ENCODE measurements at regions not wholly inside any gene's neighbourhood (a gene's known extent, or its start where the extent isn't known, plus 50 kb on each side); places are given as distances from the start of the nearest gene placed in this dataset.

DNA sequence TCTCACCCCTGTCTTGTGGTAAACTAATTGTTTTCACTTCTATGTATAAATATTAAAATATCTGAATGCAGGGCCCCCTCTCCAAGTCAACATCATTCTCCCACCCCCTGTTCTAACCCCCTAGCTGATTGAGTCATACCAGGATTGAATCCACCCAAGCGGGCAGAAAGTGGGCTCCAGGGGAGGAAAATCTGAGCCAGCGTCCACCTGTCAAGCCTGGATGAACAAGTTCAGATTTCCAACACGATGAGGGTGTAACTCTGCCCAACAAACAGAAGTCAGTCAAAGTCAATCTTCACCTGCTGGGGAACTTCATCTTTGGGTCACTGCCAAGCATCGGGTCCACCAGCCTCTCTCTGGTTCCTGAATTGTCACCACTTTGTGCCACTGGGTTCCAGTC, 162.9 kb upstream of the CELF2 start:
- Histone ChIP-seq H3K27me3 (ENCODE audit: control insufficient read depth, insufficient read depth, low read length) (no peaks in the 10 kb centered on the region), H3K36me3 (ENCODE audit: control insufficient read depth, insufficient read depth, low read length) (no peaks in the 10 kb centered on the region)
- no CpG with 5 or more reads among the region's 4 CpGs for WGBS (ENCODE audit: insufficient coverage, insufficient read length)

GRCh38 chr10:10855151-10855581, 162.5 kb upstream of the CELF2 start:
- Histone ChIP-seq H3K4me1 (ENCODE audit: control insufficient read depth, insufficient read depth, low read length) (no peaks in the 10 kb centered on the region), H3K4me3 (ENCODE audit: low read length) (no peak overlapping the region), H3K9me3 (ENCODE audit: control insufficient read depth, insufficient read depth, low read length) (no peaks in the 10 kb centered on the region), H3K36me3 (ENCODE audit: control insufficient read depth, insufficient read depth, low read length) (no peaks in the 10 kb centered on the region), H3K27me3 (ENCODE audit: control insufficient read depth, insufficient read depth, low read length) (no peaks in the 10 kb centered on the region), H3K27ac (ENCODE audit: low read length) (no peak overlapping the region)
- WGBS (ENCODE audit: insufficient coverage, insufficient read length) = no CpG with 5 or more reads among the region's 1 CpG
- no peak for DNase-seq (ENCODE audit: low read depth, low spot score)

More for the DNA sequence above, 162.9 kb upstream of the CELF2 start:
- Histone ChIP-seq H3K4me3 (ENCODE audit: low read length) (no peak overlapping the region), H3K4me1 (ENCODE audit: control insufficient read depth, insufficient read depth, low read length) (no peaks in the 10 kb centered on the region), H3K27ac (ENCODE audit: low read length) (no peak overlapping the region), H3K9me3 (ENCODE audit: control insufficient read depth, insufficient read depth, low read length) (no peaks in the 10 kb centered on the region)
- no peak for DNase-seq (ENCODE audit: low read depth, low spot score)

GRCh38 chr10:10860455-10860976, 157.2 kb upstream of the CELF2 start:
- whole genome bisulfite sequencing (ENCODE audit: insufficient coverage, insufficient read length) = no CpG with 5 or more reads among the region's 2 CpGs
- no peaks in the 10 kb centered on the region for H3K27me3 ChIP-seq (ENCODE audit: control insufficient read depth, insufficient read depth, low read length)
- no peaks in the 10 kb centered on the region for H3K9me3 ChIP-seq (ENCODE audit: control insufficient read depth, insufficient read depth, low read length)
- H3K4me3 ChIP-seq (ENCODE audit: low read length) = no peak overlapping the region
- H3K4me1 ChIP-seq (ENCODE audit: control insufficient read depth, insufficient read depth, low read length) = no peaks in the 10 kb centered on the region
- H3K36me3 ChIP-seq (ENCODE audit: control insufficient read depth, insufficient read depth, low read length) = no peaks in the 10 kb centered on the region
- H3K27ac ChIP-seq (ENCODE audit: low read length) = no peak overlapping the region
- no peak for DNase-seq (ENCODE audit: low read depth, low spot score)

- Histone ChIP-seq H3K4me1 (ENCODE audit: control insufficient read depth, insufficient read depth, low read length) (no peaks in the 10 kb centered on the region), H3K27ac (ENCODE audit: low read length) (no peak overlapping the region), H3K9me3 (ENCODE audit: control insufficient read depth, insufficient read depth, low read length) (no peaks in the 10 kb centered on the region), H3K27me3 (ENCODE audit: control insufficient read depth, insufficient read depth, low read length) (no peaks in the 10 kb centered on the region; the same call in 1 of the 2 replicates), H3K36me3 (ENCODE audit: control insufficient read depth, insufficient read depth, low read length) (no peaks in the 10 kb centered on the region), H3K4me3 (ENCODE audit: low read length) (no peak overlapping the region)
- no CpG with 5 or more reads among the region's 3 CpGs for WGBS (ENCODE audit: insufficient coverage, insufficient read length)
- DNase-seq (ENCODE audit: low read depth, low spot score) = no peak
These were observed 152.4 kb upstream of the CELF2 start for GRCh38 chr10:10865303-10865702.

DNA sequence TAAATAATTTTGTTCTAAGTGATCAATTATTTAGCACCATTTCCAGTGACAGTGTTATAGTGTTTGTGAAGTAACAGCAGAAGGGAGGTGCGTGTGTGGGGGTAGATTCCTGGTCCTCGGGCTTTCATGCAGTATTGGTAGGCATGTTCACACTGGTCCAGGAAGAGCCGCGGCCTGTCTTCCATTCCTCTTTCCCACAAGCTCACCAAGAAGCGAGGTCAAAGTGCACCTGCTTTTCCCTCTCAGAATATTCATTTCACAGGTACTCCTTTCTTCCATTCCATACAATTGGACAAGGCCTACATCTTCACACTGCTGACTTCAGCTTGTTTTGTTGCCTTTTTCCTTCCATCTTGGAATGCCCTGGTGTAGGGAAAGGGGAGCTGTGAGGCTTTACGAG, 151.8 kb upstream of the CELF2 start:
- no peak overlapping the region for H3K4me3 ChIP-seq (ENCODE audit: low read length)
- no peaks in the 10 kb centered on the region; the same call in 1 of the 2 replicates for H3K27me3 ChIP-seq (ENCODE audit: control insufficient read depth, insufficient read depth, low read length)
- no CpG with 5 or more reads among the region's 6 CpGs for WGBS (ENCODE audit: insufficient coverage, insufficient read length)
- H3K27ac ChIP-seq (ENCODE audit: low read length) = no peak overlapping the region
- H3K9me3 ChIP-seq (ENCODE audit: control insufficient read depth, insufficient read depth, low read length) = no peaks in the 10 kb centered on the region
- H3K4me1 ChIP-seq (ENCODE audit: control insufficient read depth, insufficient read depth, low read length) = 0 out of 2 replicates have a peak, but pooled peaks cover 1% of the 10 kb centered on the region
- H3K36me3 ChIP-seq (ENCODE audit: control insufficient read depth, insufficient read depth, low read length) = no peaks in the 10 kb centered on the region
- DNase-seq (ENCODE audit: low read depth, low spot score) = no peak

DNA sequence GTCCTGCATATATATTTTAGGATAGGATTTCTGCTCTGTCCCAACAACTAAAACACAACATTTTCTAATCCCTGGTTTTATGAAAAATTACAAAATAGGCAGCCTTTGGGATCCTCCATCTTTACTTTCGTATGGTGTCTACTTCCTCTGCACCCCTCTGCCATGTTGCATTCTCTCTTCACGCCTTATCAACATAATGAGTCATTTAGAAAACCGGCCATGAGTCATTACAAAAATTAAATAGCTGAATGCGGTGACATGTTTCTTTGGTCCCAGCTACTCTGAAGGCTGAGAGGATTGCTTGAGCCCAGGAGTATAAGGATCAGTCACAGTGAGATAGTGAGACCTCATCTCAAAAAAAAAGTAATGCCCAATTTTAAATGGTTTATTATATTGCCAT, 148.1 kb upstream of the CELF2 start:
- Histone ChIP-seq H3K4me3 (ENCODE audit: low read length) (no peak overlapping the region), H3K4me1 (ENCODE audit: control insufficient read depth, insufficient read depth, low read length) (peaks cover 1% of the 10 kb centered on the region; the same call in 1 of the 2 replicates), H3K9me3 (ENCODE audit: control insufficient read depth, insufficient read depth, low read length) (no peaks in the 10 kb centered on the region), H3K27me3 (ENCODE audit: control insufficient read depth, insufficient read depth, low read length) (no peaks in the 10 kb centered on the region; the same call in 1 of the 2 replicates), H3K36me3 (ENCODE audit: control insufficient read depth, insufficient read depth, low read length) (no peaks in the 10 kb centered on the region), H3K27ac (ENCODE audit: low read length) (no peak overlapping the region)
- no CpG with 5 or more reads among the region's 4 CpGs for WGBS (ENCODE audit: insufficient coverage, insufficient read length)
- DNase-seq (ENCODE audit: low read depth, low spot score) = no peak

DNA sequence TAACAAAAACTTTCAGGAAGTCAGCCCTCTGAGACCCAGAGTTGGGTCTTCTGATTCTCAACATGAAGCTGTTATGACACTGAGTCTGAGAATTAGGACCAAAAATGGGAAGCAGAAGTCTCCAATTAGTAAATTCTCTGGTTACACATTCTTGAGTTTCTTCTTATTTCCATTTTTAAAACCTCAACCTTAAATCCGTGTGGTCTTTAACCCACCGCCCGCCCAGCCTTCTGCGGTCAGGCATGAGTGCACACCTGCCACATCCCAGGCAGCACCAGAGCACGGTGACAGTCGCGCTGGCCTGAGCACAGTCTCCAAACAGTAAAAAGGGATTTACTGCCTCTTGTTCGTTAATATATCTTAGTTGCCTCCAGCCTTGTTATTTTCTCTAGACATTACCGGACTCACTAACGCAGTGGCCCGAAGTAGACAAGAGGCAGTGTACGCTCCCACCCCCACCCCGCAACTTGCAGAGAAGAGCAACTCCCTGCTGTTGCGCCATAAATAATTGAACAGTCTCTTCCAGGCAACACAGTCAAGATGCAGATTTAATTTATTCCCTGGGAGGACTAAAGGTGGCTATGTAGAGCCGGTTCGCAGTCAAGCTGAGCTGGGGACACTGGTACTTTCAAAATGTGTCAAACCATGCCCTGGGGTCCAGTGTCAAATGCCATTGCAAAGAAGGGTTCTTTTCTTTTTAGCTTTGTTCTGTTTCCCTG, 147.0 kb upstream of the CELF2 start:
- no peak for DNase-seq (ENCODE audit: low read depth, low spot score)
- Histone ChIP-seq H3K9me3 (ENCODE audit: control insufficient read depth, insufficient read depth, low read length) (no peaks in the 10 kb centered on the region), H3K27ac (ENCODE audit: low read length) (no peak overlapping the region), H3K4me1 (ENCODE audit: control insufficient read depth, insufficient read depth, low read length) (peaks cover 1% of the 10 kb centered on the region; the same call in 1 of the 2 replicates), H3K4me3 (ENCODE audit: low read length) (no peak overlapping the region), H3K27me3 (ENCODE audit: control insufficient read depth, insufficient read depth, low read length) (no peaks in the 10 kb centered on the region; the same call in 1 of the 2 replicates), H3K36me3 (ENCODE audit: control insufficient read depth, insufficient read depth, low read length) (no peaks in the 10 kb centered on the region)
- no CpG with 5 or more reads among the region's 16 CpGs for WGBS (ENCODE audit: insufficient coverage, insufficient read length)

DNA sequence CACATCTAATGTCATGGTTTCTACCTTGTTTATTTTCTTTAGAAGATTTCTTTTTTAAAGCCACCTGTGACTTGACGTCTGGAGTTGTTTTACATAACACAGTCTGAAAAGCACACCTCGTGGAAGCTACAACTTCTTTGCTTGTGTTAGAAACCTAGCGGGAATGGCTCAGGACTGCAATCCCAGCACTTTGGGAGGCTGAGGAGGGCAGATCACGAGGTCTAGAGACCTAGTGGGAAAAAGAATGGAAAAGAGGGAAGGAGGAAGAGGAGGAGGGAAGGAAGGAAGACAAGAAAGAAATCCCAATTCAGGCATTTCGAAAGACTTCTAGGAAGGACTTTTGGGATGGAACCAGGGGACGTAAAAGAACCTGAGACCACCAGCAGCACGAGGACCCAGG, 146.3 kb upstream of the CELF2 start:
- H3K4me3 ChIP-seq (ENCODE audit: low read length) = no peak overlapping the region
- no peak overlapping the region for H3K27ac ChIP-seq (ENCODE audit: low read length)
- no peak for DNase-seq (ENCODE audit: low read depth, low spot score)
- H3K36me3 ChIP-seq (ENCODE audit: control insufficient read depth, insufficient read depth, low read length) = no peaks in the 10 kb centered on the region
- peaks cover 1% of the 10 kb centered on the region; the same call in 1 of the 2 replicates for H3K4me1 ChIP-seq (ENCODE audit: control insufficient read depth, insufficient read depth, low read length)
- no peaks in the 10 kb centered on the region for H3K9me3 ChIP-seq (ENCODE audit: control insufficient read depth, insufficient read depth, low read length)
- WGBS (ENCODE audit: insufficient coverage, insufficient read length) = no CpG with 5 or more reads among the region's 7 CpGs
- no peaks in the 10 kb centered on the region; the same call in 1 of the 2 replicates for H3K27me3 ChIP-seq (ENCODE audit: control insufficient read depth, insufficient read depth, low read length)

- no peaks in the 10 kb centered on the region for H3K9me3 ChIP-seq (ENCODE audit: control insufficient read depth, insufficient read depth, low read length)
- DNase-seq (ENCODE audit: low read depth, low spot score) = peak; percentile 9
- no peaks in the 10 kb centered on the region; the same call in 1 of the 2 replicates for H3K27me3 ChIP-seq (ENCODE audit: control insufficient read depth, insufficient read depth, low read length)
- WGBS (ENCODE audit: insufficient coverage, insufficient read length) = no CpG with 5 or more reads among the region's 6 CpGs
- H3K27ac ChIP-seq (ENCODE audit: low read length) = no peak overlapping the region
- H3K4me3 ChIP-seq (ENCODE audit: low read length) = no peak overlapping the region
- peaks cover 1% of the 10 kb centered on the region; the same call in 1 of the 2 replicates for H3K4me1 ChIP-seq (ENCODE audit: control insufficient read depth, insufficient read depth, low read length)
- no peaks in the 10 kb centered on the region for H3K36me3 ChIP-seq (ENCODE audit: control insufficient read depth, insufficient read depth, low read length)
These were observed 145.5 kb upstream of the CELF2 start for GRCh38 chr10:10872035-10872673.

DNA sequence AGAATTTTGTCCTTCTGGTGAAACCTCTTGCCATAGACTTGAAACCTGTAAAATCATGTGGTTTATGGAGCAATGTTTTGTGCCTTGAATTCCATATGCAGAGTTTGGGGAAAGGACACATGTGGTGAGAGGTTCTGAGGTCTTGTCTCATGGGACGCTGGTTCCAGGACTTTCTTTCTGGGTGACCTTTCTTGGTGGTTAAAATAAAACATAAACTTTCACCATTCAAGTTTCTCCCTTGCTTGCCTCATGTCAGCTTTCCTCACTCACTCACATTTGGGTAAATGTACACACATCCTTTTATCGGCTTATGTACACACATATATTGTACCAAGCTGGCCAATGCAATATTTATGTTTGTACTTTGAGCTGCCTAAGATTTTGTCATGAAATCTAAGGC, 144.9 kb upstream of the CELF2 start:
- Histone ChIP-seq H3K4me1 (ENCODE audit: control insufficient read depth, insufficient read depth, low read length) (peaks cover 1% of the 10 kb centered on the region; the same call in 1 of the 2 replicates), H3K4me3 (ENCODE audit: low read length) (no peak overlapping the region), H3K27me3 (ENCODE audit: control insufficient read depth, insufficient read depth, low read length) (no peaks in the 10 kb centered on the region; the same call in 1 of the 2 replicates), H3K9me3 (ENCODE audit: control insufficient read depth, insufficient read depth, low read length) (no peaks in the 10 kb centered on the region), H3K36me3 (ENCODE audit: control insufficient read depth, insufficient read depth, low read length) (no peaks in the 10 kb centered on the region), H3K27ac (ENCODE audit: low read length) (no peak overlapping the region)
- DNase-seq (ENCODE audit: low read depth, low spot score) = no peak
- WGBS (ENCODE audit: insufficient coverage, insufficient read length) = no CpG with 5 or more reads among the region's 2 CpGs

All from iPS DF 6.9 (cell line).